ENCODE measurements at regions not wholly inside any gene's neighbourhood (a gene's known extent, or its start where the extent isn't known, plus 50 kb on each side); places are given as distances from the start of the nearest gene placed in this dataset.

DNA sequence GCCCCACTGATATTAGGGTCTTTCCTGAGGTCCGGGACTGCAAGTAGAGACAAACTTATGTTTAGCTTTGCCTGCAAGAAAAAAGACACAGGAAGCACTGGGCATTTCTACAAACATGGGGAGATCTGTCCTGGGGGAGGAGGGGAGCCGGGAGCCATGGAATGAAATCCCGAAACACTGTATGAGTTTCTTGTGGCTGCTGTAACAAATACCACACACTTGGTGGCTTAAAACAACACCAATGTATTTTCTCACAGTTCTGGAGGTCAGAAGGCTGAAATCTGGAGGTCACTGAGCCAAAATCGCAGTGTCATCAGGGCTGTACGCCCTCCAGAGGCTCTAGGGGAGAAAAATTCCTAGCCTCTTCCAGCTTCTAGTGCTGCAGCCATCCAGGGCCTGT, 114.0 kb upstream of the CHST15 start:
- TF ChIP-seq, protein P1, sequence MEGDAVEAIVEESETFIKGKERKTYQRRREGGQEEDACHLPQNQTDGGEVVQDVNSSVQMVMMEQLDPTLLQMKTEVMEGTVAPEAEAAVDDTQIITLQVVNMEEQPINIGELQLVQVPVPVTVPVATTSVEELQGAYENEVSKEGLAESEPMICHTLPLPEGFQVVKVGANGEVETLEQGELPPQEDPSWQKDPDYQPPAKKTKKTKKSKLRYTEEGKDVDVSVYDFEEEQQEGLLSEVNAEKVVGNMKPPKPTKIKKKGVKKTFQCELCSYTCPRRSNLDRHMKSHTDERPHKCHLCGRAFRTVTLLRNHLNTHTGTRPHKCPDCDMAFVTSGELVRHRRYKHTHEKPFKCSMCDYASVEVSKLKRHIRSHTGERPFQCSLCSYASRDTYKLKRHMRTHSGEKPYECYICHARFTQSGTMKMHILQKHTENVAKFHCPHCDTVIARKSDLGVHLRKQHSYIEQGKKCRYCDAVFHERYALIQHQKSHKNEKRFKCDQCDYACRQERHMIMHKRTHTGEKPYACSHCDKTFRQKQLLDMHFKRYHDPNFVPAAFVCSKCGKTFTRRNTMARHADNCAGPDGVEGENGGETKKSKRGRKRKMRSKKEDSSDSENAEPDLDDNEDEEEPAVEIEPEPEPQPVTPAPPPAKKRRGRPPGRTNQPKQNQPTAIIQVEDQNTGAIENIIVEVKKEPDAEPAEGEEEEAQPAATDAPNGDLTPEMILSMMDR (IDR thresholded peaks at IDR 0.05), result no peak
- TF ChIP-seq POLR2AphosphoS5 (IDR thresholded peaks at IDR 0.05; ENCODE audit: insufficient read depth in 1 of 2, low read depth in 1 of 2), result no peak
- TF ChIP-seq POLR2A (IDR thresholded peaks at IDR 0.05), result no peak
- intact Hi-C loops (cut with DNase I), result no loop called here
- no peak for DNase-seq (ENCODE audit: extremely low spot score in 2 of 2)
- Histone ChIP-seq H3K4me3 (no peak overlapping the region), H3K27me3 (no peaks in the 10 kb centered on the region), H3K27ac (no peak overlapping the region), H3K9me3 (no peaks in the 10 kb centered on the region), H3K4me1 (no peaks in the 10 kb centered on the region), H3K36me3 (no peaks in the 10 kb centered on the region)

DNA sequence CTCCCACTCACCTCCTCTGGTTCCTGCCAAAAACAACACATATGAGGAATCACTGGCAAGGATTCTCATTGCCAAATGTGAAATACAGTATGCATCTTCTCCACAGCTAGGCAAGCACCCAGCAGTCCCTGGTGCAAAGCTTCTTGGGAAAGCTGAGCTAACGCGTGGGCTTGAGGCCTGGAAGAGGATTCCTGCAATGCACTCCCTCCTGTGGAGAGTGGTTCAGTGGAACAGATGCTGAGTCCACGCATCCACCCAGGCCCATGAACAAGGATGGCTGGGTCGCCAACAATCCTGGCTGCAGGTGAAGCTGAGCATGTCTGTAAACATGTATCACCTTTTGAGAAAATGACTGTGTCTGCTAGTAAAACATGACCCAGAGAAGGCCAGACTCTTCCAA, 113.2 kb upstream of the CHST15 start:
- Histone ChIP-seq H3K4me1 (no peaks in the 10 kb centered on the region), H3K9me3 (no peaks in the 10 kb centered on the region), H3K27ac (no peak overlapping the region), H3K4me3 (no peak overlapping the region), H3K36me3 (no peaks in the 10 kb centered on the region), H3K27me3 (no peaks in the 10 kb centered on the region)
- intact Hi-C loops (cut with DNase I), result no loop called here
- TF ChIP-seq, protein P1 (IDR thresholded peaks at IDR 0.05), result no peak
- TF ChIP-seq POLR2AphosphoS5 (IDR thresholded peaks at IDR 0.05; ENCODE audit: insufficient read depth in 1 of 2, low read depth in 1 of 2) (no peak), POLR2A (IDR thresholded peaks at IDR 0.05) (no peak)
- DNase-seq (ENCODE audit: extremely low spot score in 2 of 2), result peak in 1 of 2 donors; percentile 34

DNA sequence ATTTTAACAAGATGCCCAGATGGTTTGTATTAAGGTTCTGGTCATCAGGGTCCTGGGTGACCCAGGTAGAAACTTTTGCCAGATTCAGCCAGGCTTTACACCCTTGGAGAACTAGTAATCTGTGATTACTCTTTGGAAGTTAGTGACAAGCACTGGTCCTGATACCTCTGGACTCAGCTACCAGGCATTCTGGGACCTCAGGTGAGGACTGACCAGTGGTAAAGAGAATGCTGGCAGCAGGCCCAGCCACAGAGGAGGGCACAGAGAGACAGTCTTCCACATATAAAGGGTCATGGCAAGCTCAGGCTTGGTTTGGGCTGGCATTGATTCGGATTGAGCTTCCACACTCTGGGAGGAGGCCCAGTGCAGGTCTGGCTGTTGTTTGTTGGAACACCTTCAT, 112.0 kb upstream of the CHST15 start:
- Histone ChIP-seq H3K4me1 (no peaks in the 10 kb centered on the region), H3K9me3 (no peaks in the 10 kb centered on the region), H3K36me3 (no peaks in the 10 kb centered on the region), H3K27me3 (no peaks in the 10 kb centered on the region), H3K4me3 (no peak overlapping the region), H3K27ac (no peak overlapping the region)
- TF ChIP-seq POLR2A (IDR thresholded peaks at IDR 0.05), result no peak
- TF ChIP-seq, protein P1 (IDR thresholded peaks at IDR 0.05), result no peak
- TF ChIP-seq POLR2AphosphoS5 (IDR thresholded peaks at IDR 0.05; ENCODE audit: insufficient read depth in 1 of 2, low read depth in 1 of 2), result no peak
- DNase-seq (ENCODE audit: extremely low spot score in 2 of 2), result no peak
- intact Hi-C loops (cut with DNase I), result no loop called here

DNA sequence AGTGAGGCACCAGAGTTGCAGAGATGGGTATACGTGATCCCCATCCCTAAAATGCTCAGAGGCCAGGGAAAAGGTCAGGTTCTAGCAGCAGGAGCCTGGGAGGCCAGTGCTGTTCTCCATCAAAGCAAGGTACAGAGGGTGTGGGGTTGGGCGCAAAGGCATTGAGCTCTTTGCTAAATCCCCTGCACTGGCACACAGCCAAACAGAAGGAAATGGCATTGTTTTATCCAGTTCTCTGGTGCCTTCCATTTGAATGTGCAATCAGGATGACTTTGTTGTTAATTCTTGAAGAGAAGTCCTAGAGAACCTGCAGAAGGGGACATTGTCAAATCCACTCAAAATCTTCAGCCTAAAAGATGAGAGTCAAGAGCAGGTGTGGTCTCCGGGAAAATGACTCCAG, 111.3 kb upstream of the CHST15 start:
- H3K36me3 ChIP-seq, result no peaks in the 10 kb centered on the region
- intact Hi-C loops (cut with DNase I), result no loop called here
- no peak overlapping the region for H3K27ac ChIP-seq
- H3K4me3 ChIP-seq, result no peak overlapping the region
- H3K27me3 ChIP-seq, result no peaks in the 10 kb centered on the region
- TF ChIP-seq, protein P1 (IDR thresholded peaks at IDR 0.05), result no peak
- TF ChIP-seq POLR2AphosphoS5 (IDR thresholded peaks at IDR 0.05; ENCODE audit: insufficient read depth in 1 of 2, low read depth in 1 of 2) (no peak), POLR2A (IDR thresholded peaks at IDR 0.05) (no peak)
- no peak for DNase-seq (ENCODE audit: extremely low spot score in 2 of 2)
- H3K4me1 ChIP-seq, result no peaks in the 10 kb centered on the region
- H3K9me3 ChIP-seq, result no peaks in the 10 kb centered on the region

DNA sequence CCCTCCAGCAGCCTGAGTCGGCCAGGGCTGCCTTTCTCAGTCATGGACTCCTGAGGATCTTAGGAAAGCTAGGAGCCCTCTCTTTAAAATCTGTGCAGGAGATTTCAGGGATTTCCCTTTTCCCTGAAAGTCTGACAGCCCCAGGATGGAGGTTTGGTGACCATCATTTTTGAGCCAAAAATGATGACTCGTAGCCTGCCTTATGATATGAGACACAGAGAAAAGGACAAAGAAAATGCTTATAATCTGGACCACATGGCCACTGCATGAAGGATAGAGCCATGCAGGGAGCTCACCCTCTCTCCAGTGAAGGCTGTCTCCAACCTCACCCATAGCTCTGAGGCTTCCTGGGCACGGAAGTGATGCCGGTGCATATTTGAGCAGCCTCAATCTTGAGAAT, 106.6 kb upstream of the CHST15 start:
- Histone ChIP-seq H3K4me3 (no peak overlapping the region), H3K9me3 (no peaks in the 10 kb centered on the region), H3K4me1 (no peaks in the 10 kb centered on the region), H3K36me3 (no peaks in the 10 kb centered on the region), H3K27ac (no peak overlapping the region), H3K27me3 (no peaks in the 10 kb centered on the region)
- no peak for DNase-seq (ENCODE audit: extremely low spot score in 2 of 2)
- TF ChIP-seq POLR2AphosphoS5 (IDR thresholded peaks at IDR 0.05; ENCODE audit: insufficient read depth in 1 of 2, low read depth in 1 of 2) (no peak), POLR2A (IDR thresholded peaks at IDR 0.05) (no peak)
- TF ChIP-seq, protein P1 (IDR thresholded peaks at IDR 0.05), result no peak
- intact Hi-C loops (cut with DNase I), result no loop called here
